ENCODE measurements at regions not wholly inside any gene's neighbourhood (a gene's known extent, or its start where the extent isn't known, plus 50 kb on each side); places are given as distances from the start of the nearest gene placed in this dataset.
"Not testable (repeated sequence)": the region's sequence is repeated elsewhere in the genome, so short reads cannot be mapped to it uniquely, and the experiment has no call there.

- no peak for DNase-seq
Measured at GRCh38 chr4:22573198-22573597, 57.3 kb upstream of the ADGRA3 start.

- DNase-seq, result no peak
Measured at GRCh38 chr4:22573641-22574040, 57.8 kb upstream of the ADGRA3 start.

DNA sequence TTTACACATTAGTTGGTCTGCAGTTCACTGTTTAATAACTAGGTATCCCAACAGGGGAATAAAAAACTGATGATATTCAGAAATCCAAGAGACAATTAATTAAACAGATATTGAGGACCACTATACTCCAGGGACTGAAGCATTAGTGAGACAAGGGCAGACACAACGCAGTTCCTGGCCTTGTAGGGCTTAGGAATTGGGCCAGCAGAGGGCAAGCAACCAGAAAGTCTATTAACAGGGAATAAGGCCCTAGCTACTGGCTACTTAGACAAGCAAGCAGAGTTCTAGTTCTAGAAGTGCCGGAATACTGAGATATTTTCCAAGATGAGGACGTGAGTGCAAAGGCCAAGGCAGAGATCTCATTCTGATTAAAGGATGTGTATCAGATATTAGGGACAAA, 58.6 kb upstream of the ADGRA3 start:
- no peak for DNase-seq

- no peak for DNase-seq
Measured at GRCh38 chr4:22574880-22575279, 59.0 kb upstream of the ADGRA3 start.

- no peak for DNase-seq
Measured at GRCh38 chr4:22587253-22587652, 71.4 kb upstream of the ADGRA3 start.

- no peak for DNase-seq
Measured at GRCh38 chr4:22593933-22594332, 78.1 kb upstream of the ADGRA3 start.

GRCh38 chr4:22595684-22596083, 79.8 kb upstream of the ADGRA3 start:
- no peak for DNase-seq

- DNase-seq, result no peak
Measured at GRCh38 chr4:22596409-22596808, 80.5 kb upstream of the ADGRA3 start.

DNA sequence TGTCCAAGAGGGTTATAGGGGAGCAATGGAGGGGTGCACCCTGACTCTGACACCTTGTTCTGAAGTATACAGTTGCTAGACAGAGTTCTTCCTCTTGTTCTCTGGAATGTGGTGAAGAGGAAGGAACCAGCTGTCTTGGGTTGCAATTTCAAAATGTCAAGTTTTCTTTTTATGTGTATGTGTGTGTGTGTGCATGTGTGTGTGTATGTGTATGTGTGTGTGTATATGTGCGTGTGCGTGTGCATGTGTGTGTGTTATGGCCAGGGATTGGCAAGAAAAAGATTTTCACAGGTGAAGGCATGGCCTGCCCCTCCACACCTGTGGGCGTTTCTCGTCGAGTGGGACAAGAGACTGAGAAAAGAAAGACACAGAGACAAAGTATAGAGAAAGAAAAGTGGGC, 81.6 kb upstream of the ADGRA3 start:
- no peak for DNase-seq

DNA sequence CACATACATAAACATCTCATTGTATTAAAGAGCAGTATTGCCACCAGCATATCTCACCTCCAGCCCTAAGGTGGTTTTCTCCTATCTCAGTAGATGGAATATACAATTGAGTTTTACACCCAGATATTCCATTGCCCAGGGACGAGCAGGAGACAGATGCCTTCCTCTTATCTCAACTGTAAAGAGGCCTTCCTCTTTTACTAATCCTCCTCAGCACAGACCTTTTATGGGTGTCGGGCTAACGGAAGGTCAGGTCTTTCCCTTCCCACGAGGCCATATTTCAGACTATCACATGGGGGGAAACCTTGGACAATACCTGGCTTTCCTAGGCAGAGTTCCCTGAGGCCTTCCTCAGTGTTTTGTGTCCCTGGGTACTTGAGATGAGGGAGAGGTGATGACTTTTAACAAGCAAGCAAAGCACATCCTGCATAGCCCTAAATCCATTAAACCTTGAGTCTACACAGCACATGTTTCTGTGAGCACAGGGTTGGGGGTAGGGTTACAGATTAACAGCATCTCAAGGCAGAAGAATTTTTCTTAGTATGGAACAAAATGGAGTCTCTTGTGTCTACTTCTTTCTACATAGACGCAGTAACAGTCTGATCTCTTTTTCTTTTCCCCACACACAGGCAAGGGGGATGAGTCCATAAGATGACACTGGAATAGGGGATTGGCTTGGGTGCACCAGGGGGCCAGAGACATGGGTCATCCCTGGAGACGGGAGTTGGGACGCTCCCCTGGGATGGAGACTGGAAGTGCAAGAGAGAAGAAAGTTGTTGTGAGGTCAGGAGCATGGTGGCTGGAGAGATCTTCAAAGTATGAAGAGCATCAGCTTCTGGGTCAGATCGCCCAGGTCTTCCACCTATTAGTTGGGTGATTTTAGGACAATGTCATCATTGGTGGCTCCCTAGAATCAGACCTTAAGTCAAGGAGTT, 82.5 kb upstream of the ADGRA3 start:
- not testable (repeated sequence) for DNase-seq

DNA sequence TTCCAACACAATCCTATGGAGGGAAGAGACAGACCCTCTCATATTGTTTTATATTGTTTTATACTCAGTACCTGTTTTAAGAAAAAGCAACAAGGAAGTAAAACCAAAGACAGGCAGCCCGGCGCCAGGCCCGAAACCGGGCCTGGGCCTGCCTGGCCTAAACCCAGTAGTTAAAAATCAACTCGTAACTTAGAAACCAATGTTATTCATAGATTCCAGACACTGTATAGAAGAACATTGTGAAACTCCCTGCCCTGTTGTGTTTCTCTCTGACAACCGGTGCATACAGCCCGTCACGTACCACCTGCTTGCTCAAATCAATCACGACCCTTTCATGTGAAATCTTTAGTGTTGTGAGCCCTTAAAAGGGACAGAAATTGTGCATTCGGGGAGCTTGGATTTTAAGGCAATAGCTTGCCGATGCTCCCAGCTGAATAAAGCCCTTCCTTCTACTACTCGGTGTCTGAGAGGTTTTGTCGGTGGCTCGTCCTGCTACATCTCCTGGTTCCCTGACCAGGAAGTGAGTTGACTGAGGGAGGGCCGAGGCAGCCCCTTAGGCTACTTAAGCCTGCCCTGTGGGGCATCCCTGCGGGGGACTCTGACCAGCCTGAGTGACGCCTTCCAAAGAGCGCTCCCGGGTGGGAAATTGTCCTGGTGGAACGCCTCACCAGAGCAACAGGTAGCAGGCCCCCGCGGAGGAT, 83.5 kb upstream of the ADGRA3 start:
- DNase-seq, result not testable (repeated sequence)

DNA sequence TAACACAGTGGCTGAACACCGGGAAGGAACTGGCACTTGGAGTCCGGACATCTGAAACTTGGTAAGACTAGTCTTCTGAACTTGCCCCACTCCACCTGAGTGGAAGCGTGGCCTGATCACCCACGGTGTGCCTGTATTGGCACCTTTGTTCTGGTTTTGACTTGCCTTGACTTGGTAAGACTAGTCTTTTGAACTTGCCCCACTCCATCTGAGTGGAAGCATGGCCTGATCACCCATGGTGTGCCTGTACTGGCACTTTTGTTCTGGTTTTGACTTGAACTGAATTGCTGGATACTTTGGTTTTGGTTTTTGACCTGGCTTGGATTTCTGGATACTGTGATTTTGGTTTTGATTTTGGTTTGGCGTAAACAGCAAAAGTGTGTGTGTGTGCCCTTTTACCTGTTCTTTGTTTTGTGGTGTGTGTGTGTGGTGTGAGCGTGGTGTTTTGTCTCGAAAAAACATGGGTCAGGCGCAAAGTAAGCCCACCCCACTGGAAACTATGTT, 84.1 kb upstream of the ADGRA3 start:
- not testable (repeated sequence) for DNase-seq

DNA sequence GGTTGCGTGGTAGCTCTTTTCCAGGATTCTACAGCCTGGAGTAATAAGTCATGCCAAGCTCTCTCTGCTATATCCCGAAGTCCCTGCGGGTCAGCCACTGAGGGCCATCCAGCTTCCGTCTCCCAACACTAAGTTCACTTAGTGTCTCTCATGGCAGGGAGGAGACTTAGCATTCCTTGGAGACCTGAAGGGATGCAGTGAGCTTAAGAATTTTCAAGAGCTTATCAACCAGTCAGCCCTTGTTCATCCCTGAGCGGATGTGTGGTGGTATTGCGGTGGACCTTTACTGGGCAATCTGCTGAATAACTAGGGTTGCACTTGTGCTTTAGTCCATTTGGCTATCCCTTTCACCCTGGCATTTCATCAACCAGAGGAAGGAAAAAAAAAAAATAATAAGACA, 85.8 kb upstream of the ADGRA3 start:
- DNase-seq, result not testable (repeated sequence)

DNA sequence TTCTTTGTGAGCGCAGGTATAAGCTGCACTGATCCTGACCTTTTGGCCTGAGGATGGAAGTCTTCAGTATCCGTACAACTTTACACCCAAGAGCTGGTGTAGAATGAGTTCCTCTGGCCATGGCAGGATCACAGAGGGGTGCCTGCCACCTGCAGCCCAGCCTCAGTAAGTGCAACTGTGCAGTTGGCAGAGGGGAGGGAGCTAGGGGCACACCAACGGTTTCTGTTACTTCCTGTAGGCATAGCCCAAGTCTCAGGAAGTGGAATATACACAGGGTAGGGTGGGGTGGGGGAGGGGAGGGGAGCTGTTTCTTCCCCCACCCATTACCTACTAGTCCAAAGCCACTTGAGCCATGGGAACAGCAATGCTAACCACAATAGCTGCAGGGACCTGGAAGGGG, 85.4 kb upstream of the GBA3 start:
- peak; percentile 64 for DNase-seq

GRCh38 chr4:22609951-22610525, 82.7 kb upstream of the GBA3 start:
- not testable (repeated sequence) for DNase-seq

DNA sequence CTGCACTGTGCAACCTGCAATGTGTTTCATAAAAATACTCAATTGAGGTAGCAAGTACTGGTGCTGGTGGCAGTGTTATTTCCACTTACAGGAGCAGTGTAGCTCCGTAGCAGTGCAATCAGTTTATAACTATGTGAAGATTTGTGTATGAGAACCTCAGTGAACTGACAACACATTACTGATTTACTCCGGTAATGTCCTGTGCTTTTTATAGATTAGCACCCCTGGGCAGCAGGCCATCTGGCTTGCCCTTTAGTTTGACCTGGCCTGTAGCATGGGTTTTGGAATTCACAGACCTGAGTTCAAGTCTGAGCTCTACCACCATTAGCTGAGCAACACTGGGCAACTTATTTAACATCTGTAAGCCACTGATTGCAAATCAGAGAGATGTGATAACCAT, 78.6 kb upstream of the GBA3 start:
- no peak for DNase-seq

DNA sequence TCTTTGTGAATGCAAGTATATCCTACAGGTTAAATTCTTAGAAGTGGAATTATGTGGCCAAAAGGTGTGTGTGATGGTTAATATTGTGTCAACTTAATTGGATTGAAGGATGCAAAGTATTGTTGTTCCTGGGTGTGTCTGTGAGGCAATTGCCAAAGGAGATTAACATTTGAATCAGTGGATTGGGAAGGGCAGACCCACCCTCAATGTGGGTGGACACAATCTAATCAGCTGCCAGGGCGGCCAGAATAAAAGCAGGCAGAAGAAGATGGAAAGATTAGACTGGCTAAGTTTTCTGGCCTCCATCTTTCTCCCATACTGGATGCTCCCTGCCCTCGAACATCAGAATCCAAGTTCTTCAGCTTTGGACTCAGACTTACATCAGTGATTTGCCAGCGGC, 76.2 kb upstream of the GBA3 start:
- DNase-seq, result no peak

- DNase-seq, result not testable (repeated sequence)
Measured at GRCh38 chr4:22620144-22620543, 72.6 kb upstream of the GBA3 start.

GRCh38 chr4:22621970-22622369, 70.8 kb upstream of the GBA3 start:
- DNase-seq, result not testable (repeated sequence)

GRCh38 chr4:22624002-22624401, 68.7 kb upstream of the GBA3 start:
- DNase-seq, result not testable (repeated sequence)

DNA sequence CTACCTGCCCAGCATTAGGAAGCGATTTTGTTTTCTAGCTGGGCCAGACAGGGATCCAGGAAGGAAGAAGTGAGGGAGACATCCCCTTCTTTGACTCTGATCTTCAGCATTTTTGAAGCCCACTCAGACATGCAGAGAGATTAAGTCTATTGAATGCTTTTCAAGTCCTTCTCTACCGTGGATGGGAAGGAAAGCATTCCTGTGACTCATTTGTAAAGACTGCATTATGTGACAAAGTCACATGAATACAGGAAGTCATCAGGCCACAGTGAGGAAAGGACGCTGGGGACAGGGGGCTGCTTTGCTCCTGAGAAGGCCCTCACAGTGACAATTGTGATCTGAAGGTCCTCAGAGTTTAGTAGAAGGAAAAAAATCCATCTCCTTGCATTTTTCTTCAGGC, 67.4 kb upstream of the GBA3 start:
- DNase-seq, result no peak

GRCh38 chr4:22627851-22628250, 64.9 kb upstream of the GBA3 start:
- not testable (repeated sequence) for DNase-seq

- DNase-seq, result not testable (repeated sequence)
Measured at GRCh38 chr4:22630161-22630975, 62.4 kb upstream of the GBA3 start.
